Breast epithelium (tissue), 4 donors: ENCODE measurements at regions not wholly inside any gene's neighbourhood (a gene's known extent, or its start where the extent isn't known, plus 50 kb on each side); places are given as distances from the start of the nearest gene placed in this dataset.

ENCODE experiments used
- DNase-seq, 2 donors: peaks; one replicate each; pipeline ENCODE4 v3.0.0-alpha.2; 2019; ENCODE audit warnings: low spot score in 2 of 2
- H3K27ac ChIP-seq, 2 donors: fragments of 200-600 bp; sonication (generic) in 1 of 2; one replicate each; pipeline ENCODE4 v1.5.1; 2016 to 2019; ENCODE audit warnings: mild to moderate bottlenecking in 1 of 2
- H3K27me3 ChIP-seq, 2 donors: fragments of 200-600 bp; sonication (generic) in 1 of 2; one replicate each; pipeline versions ENCODE4 v1.5.1 to v1.6.0; 2017 to 2019; ENCODE audit warnings: control low read depth in 1 of 2, mild to moderate bottlenecking in 1 of 2
- H3K36me3 ChIP-seq: fragments of 200-600 bp; one replicate; pipeline ENCODE4 v1.5.1; 2019
- H3K4me1 ChIP-seq, 2 donors: fragments of 200-600 bp; sonication (generic); one replicate each; pipeline ENCODE4 v1.5.1; 2016 to 2019; ENCODE audit warnings: control low read depth in 1 of 2
- H3K4me3 ChIP-seq, 3 donors: fragments of 200-600 bp; sonication (generic); 1 replicate in 2 of 3; 2 replicates in 1 of 3; pipeline ENCODE4 v1.5.1; 2016 to 2019; ENCODE audit warnings: mild to moderate bottlenecking in 3 of 3, moderate library complexity in 2 of 3
- H3K9me3 ChIP-seq, 2 donors: fragments of 200-600 bp; sonication (generic) in 1 of 2; one replicate each; pipeline ENCODE4 v1.5.1; 2016 to 2019; ENCODE audit warnings: control low read depth in 1 of 2
- CTCF ChIP-seq, 3 donors: fragments of 450-650 bp; IDR thresholded peaks; one replicate each; pipeline ENCODE4 v1.5.1; 2016 to 2017; ENCODE audit warnings: antibody characterized with exemption in 3 of 3, mild to moderate bottlenecking in 3 of 3, moderate library complexity in 3 of 3
- POLR2A ChIP-seq: fragments of 450-650 bp; IDR thresholded peaks from one replicate; pipeline ENCODE4 v1.6.1; 2016; ENCODE audit warnings: antibody characterized with exemption, mild to moderate bottlenecking, moderate library complexity
- POLR2AphosphoS5 ChIP-seq, 3 donors: sonication (generic); formaldehyde crosslinking; IDR thresholded peaks; one replicate each; pipeline ENCODE4 v1.6.1; 2017; ENCODE audit warnings: antibody characterized with exemption in 3 of 3
- intact Hi-C: fragments of 100-400 bp; cut with DNase I; formaldehyde crosslinking; loops from one replicate; pipeline ENCODE4 v1.15.1; 2023; ENCODE audit warnings: low total_unique reads

- intact Hi-C loops, result no loop called here
- no peaks in the 10 kb centered on the region for H3K36me3 ChIP-seq
- DNase-seq, result no peak
- H3K9me3 ChIP-seq, result no peaks in the 10 kb centered on the region
- TF ChIP-seq CTCF (IDR thresholded peaks at IDR 0.05), result no peak
- TF ChIP-seq POLR2A, result no peak
- no peak for TF ChIP-seq POLR2AphosphoS5 (IDR thresholded peaks at IDR 0.05)
- H3K4me1 ChIP-seq, result no peaks in the 10 kb centered on the region
- no peaks in the 10 kb centered on the region for H3K27me3 ChIP-seq
- H3K4me3 ChIP-seq, result no peak overlapping the region
- no peak overlapping the region for H3K27ac ChIP-seq
These were observed 329.1 kb upstream of the C2CD4B start for GRCh38 chr15:62494197-62494596.

GRCh38 chr15:62495670-62496614, 330.9 kb upstream of the C2CD4B start:
- Histone ChIP-seq H3K36me3 (no peaks in the 10 kb centered on the region), H3K4me1 (no peaks in the 10 kb centered on the region), H3K9me3 (no peaks in the 10 kb centered on the region), H3K27me3 (no peaks in the 10 kb centered on the region), H3K27ac (peak overlapping the region; percentile 30 to 66), H3K4me3 (no peak overlapping the region)
- no peak for DNase-seq
- no peak for TF ChIP-seq POLR2A
- peak in 1 of 3 donors; percentile 67 for TF ChIP-seq POLR2AphosphoS5 (IDR thresholded peaks at IDR 0.05)
- TF ChIP-seq CTCF (IDR thresholded peaks at IDR 0.05), result no peak
- intact Hi-C loops, result no loop called here

- no peaks in the 10 kb centered on the region for H3K27me3 ChIP-seq
- no peak for DNase-seq
- intact Hi-C loops, result no loop called here
- no peaks in the 10 kb centered on the region for H3K36me3 ChIP-seq
- no peaks in the 10 kb centered on the region for H3K4me1 ChIP-seq
- peak overlapping the region in 1 of 2 donors; percentile 7 for H3K27ac ChIP-seq
- no peak overlapping the region for H3K4me3 ChIP-seq
- H3K9me3 ChIP-seq, result no peaks in the 10 kb centered on the region
- TF ChIP-seq POLR2AphosphoS5 (IDR thresholded peaks at IDR 0.05) (no peak), CTCF (IDR thresholded peaks at IDR 0.05) (no peak), POLR2A (no peak)
These were observed 332.3 kb upstream of the C2CD4B start for GRCh38 chr15:62497356-62497755.

- no peaks in the 10 kb centered on the region for H3K4me1 ChIP-seq
- DNase-seq, result no peak
These were observed 333.2 kb upstream of the C2CD4B start for GRCh38 chr15:62498278-62498677.

More at GRCh38 chr15:62498278-62498677, 333.2 kb upstream of the C2CD4B start:
- Histone ChIP-seq H3K27me3 (no peaks in the 10 kb centered on the region), H3K4me3 (no peak overlapping the region), H3K36me3 (no peaks in the 10 kb centered on the region), H3K9me3 (no peaks in the 10 kb centered on the region), H3K27ac (no peak overlapping the region)
- intact Hi-C loops, result no loop called here
- no peak for TF ChIP-seq POLR2AphosphoS5 (IDR thresholded peaks at IDR 0.05)
- TF ChIP-seq POLR2A, result no peak
- no peak for TF ChIP-seq CTCF (IDR thresholded peaks at IDR 0.05)
